ENCODE measurements at regions not wholly inside any gene's neighbourhood (a gene's known extent, or its start where the extent isn't known, plus 50 kb on each side); places are given as distances from the start of the nearest gene placed in this dataset.
"Not testable (repeated sequence)": the region's sequence is repeated elsewhere in the genome, so short reads cannot be mapped to it uniquely, and the experiment has no call there.

- no peak for DNase-seq
Observed at GRCh38 chr10:130492266-130492934, 356.2 kb downstream of the GLRX3 start.

- no peak for DNase-seq
Observed at GRCh38 chr10:130493021-130493420, 356.8 kb downstream of the GLRX3 start.

DNA sequence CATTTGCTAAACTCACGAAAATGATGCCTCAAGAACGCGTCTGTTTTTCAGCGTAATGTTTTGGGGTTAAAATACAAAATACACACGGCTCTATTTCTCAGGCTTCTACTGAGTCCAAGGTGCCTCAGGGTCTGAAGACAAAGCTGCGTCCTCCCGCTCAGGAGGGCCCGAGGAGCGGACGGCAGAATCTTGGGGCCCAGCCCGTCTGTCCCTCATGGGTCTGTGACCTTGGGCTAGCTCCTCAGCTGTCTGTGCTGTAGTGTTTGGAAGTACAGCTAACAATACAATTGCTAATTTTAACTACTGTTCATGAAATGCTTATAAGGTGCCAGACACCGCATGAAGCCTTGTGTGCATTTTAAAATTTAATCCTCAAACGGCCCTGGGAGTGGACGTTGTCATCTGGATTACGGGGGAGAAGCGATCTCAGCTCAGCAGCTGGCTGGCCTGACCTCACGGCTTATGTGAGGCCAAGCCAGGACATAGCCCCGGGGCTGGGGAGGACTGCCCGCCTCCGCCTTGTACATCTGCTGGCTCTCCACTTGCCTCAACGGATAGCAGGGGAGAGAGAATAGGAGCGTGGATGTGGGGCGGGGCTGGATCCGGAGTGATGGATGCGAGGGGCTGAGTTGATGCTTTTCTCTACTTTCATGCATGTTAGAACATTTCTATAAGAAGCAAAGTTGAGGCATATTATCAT lies 357.4 kb downstream of the GLRX3 start:
- DNase-seq, result no peak

GRCh38 chr10:130495116-130495862 lies 359.1 kb downstream of the GLRX3 start:
- DNase-seq, result no peak

DNA sequence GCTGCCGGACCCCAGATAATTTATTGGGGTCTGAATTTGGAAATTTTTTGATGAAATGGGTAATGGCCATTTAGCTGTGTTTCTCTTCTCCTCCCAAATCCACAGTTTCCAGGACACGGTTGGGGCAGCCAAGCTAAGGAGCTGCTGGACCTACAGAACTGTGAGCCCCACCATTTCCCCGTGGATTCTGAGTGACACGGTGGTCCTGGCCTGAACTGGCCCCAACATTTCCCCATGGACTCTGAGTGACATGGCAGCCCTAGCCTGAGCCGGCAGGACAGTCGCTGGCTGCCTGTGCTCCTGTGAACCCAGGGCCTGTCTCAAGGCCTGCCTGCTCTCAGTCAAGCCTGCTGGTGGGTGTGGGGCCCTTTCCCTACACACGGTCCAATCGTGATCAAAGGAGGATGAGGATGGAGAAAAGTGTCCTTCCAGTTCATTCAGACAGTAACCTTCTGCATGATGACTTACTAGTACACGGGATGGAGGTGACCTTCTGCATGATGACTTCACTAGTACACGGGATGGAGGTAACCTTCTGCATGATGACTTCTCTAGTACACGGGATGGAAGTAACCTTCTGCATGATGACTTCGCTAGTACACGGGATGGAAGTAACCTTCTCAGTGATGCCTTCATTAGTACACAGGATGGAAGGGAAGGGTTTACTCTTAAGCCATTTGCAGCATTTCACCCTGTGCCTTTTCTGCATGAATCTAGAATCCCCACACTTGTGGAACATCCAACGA lies 359.9 kb downstream of the GLRX3 start:
- DNase-seq, result no peak

DNA sequence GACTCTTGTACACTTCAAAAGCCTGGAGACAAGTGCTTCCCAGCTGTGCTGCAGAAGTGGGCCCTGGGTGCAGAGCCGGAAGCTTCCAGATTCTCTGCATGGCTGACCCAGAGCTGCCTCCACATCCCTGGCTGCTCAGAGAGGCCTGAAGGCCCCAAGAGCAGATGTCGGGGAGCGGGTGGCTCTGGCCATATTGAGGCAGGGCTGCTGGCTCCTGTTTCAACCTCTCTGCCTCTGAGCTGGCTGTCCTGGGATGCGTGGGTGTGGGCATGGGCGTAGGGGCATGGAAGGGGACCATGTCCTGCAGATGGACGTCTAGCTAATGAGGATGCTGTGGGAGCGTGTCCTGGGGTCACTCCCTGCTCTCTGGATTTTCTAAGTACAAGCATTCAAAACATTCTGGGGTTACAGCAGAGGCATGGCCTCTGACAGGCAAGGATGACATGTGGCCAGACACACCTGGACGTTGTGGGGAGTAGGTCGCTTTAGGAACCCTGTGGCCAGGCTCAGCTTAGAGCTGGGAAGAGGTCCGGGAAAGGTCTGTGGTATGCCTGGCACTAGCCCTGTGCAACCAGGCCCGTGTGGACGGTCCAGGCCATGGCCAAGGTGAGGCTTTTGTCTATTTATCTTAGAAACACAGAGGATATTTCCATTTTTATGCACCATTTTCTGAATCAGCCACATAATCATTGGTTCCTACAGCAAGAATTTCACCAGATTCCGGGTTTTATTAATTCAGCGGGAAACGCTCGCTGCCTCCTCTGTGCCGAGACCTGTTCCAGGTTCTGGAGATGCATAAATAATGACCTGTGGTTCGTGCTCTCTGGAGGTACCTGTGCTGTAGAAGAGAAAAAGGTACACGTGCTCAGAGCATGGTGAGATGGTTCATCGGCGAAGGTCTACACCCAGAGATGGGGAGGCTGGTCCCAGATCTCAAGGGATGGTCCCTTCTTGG lies 361.1 kb downstream of the GLRX3 start:
- DNase-seq, result no peak

DNA sequence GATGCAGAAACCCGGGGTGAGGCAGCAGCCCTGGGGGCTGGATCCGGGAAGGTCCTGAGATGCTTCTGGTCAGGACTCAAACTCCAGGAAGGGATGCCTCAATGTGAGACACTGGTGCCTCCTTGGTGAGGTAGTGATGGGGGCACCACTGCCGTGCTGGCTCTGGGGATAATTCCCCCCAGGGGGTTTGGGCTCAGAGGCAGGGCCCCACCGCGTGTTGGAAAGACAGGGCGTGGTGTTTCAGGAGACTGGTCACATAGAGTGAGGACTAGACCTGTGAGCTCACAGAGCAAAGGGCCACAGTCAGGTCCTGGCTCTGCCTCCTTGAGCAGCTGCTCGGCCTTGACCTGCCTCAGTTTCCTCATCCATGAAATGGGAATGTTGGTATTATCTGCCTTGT lies 361.9 kb downstream of the GLRX3 start:
- DNase-seq, result no peak

DNA sequence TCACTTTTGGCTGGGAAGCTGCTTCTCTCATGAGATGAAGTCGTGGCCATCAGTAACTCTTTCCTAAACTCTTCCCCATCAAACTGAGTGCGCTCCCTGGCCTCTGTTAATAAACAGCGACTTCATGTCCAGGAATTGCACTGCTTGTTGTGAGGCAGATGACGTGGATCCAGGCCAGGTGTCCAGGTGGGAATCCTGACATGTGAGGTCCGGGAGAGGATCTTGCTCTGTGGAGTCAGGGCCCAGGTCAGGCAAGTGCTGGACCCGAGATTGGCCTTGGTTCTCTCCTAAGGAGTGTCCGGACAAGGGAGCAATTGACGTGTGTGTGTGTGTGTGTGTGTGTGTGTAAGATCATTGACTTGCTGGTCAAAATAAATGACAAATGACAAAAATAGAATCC lies 362.7 kb downstream of the GLRX3 start:
- no peak for DNase-seq

DNA sequence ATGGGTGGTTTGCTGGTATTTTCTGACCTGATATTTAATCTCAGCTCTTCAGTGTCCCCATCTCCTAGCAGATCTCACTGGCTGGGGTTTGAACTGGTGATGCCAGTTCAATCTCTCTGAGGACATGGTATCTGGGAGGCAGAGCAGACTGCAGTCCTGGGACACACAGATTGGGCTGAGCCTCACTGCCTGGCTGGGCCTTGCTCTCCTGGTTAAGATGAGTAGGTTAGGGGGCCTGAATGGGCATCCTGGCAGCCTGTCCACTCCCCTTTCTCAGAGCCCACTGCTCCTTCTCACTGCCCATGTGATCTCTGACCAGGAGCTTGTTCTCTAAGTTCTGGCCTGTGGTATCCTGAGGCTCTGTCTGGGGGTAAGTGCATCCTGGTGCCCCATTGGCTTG lies 363.4 kb downstream of the GLRX3 start:
- no peak for DNase-seq

GRCh38 chr10:130500261-130501000 lies 364.2 kb downstream of the GLRX3 start:
- no peak for DNase-seq

DNA sequence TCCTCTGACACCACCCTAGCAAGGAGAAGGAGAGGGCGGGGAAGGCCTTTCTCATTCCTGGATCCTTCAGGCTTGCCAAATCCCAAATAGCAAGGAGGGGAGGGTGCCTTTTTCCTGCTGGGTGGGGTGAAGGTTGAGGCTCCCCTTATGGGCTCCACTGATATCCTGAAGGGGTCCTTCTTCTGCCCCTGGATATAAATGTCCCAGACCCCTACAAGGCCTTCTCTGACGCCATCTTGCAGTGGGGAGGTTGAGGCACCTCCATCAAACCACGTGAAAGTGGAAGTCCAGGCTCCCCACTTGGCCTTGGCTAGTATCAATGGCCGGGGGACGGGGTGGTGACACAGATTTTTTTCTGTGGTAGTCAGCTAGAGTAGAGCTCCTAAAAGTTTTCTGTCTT lies 371.3 kb downstream of the GLRX3 start:
- DNase-seq, result no peak

DNA sequence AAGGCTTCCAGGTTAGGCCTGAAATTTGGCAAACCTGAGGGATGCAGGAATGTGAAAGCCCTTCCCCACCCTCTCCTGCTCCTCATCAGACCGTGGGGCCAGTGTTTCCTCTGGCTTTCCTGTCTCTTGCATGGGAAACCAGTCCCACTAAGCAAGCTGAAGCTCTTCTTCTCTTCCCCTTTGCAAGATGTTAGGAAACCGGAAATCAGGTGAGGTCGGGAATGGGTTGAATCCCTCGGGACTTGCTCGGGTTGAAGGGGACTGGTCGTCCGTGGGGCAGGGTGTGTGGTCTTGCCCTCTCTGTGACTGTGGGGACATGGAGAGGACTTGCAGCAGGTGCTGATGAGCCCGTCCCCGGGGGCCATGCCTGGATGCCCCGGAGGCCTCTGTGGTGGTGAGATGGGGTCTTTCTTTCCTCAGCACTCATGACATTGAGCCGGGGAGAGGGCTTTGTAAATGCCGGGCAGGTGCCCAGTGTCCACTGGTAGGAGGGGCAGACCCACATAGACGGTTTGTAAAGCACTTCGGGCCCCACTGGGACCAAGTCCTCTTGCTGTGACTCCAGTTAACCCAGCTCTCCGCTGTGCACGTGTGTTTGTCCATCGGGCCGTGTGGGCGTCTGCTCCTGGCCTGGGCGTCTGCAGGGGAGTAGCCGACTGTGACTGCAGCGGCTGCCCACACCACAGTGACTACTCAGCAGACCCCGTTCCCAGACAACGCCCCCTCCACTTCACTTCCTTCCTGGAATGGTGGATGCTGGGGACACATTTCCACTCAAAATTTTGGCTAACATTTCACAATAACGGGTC lies 373.9 kb downstream of the GLRX3 start:
- no peak for DNase-seq

DNA sequence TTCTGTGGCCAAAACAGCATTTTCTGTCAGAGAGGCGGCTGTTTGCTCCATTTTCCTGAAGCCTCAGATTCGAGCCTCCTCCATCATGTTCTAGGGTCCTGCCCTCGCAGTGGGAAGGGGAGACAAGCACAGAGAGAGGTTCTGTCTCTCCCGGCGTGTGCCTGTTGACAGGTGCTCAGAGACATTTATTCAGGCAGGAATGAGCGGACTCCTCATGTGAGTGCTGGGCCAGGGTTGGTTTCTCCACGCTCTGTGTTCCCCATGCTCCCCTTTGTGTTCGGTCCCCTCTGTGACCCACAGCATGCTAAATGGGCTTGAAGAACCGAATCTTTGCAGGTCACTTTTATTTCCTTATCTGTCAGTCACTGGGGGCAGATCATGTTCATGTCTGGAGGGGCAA lies 374.6 kb downstream of the GLRX3 start:
- no peak for DNase-seq

GRCh38 chr10:130511766-130512165 lies 375.6 kb downstream of the GLRX3 start:
- DNase-seq, result no peak

DNA sequence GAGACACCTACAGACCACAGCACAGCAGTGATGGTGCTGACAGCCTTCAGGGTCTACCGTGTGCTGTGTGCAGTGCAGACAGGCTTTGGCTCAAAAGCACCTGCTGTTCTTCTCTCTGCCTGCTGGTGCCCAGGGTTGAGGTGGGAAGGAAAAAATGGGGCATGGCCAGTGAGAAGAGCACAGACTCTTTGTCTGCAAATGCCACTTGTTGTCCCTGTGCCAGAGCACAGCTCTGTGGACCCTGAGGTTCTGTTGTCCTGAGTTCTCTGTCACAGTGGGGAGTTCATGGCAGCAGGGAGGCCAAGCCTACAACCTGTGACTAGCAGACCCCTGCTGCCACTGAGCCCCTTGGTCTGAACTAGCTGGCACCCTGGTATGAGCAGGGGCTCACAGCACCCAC lies 376.7 kb downstream of the GLRX3 start:
- DNase-seq, result no peak

GRCh38 chr10:130513686-130514476 lies 377.7 kb downstream of the GLRX3 start:
- DNase-seq, result no peak

DNA sequence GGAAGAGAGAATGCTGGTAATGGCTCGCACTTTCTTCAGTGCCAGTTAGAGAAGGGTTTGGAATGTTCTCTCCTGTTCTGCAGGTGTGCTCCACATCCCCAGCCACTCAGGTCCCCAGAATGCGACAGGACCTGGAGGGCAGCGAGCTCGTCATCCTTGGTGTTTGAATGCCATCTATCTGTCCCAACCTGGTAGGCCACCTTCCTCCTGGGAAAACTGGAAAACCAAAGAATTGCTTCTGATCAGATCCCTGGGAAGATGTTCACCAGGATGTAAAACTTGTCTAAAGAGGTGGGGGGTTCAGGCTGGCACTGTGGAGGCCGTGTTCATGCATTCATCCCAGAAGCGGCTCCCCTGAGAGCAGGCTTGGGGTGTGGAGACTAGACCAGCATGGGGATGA lies 379.5 kb downstream of the GLRX3 start:
- DNase-seq, result no peak

- DNase-seq, result no peak
Observed at GRCh38 chr10:130516141-130516735, 380.0 kb downstream of the GLRX3 start.

- not testable (repeated sequence) for DNase-seq
Observed at GRCh38 chr10:130518921-130519320, 382.7 kb downstream of the GLRX3 start.

Data from CD4-positive, alpha-beta T cell treated with Interleukin-12 subunit alpha and Interleukin-12 subunit beta, for 1 hour (primary cell).